NOMO-1 (cell line): ENCODE measurements at regions not wholly inside any gene's neighbourhood (a gene's known extent, or its start where the extent isn't known, plus 50 kb on each side); places are given as distances from the start of the nearest gene placed in this dataset.

Experiments
- DNase-seq, 2 experiments: peaks; one replicate each; lab custom pipeline; 2025; ENCODE audit not compliant: unreplicated experiment in 2 of 2; lab: John Stamatoyannopoulos, UW

DNA sequence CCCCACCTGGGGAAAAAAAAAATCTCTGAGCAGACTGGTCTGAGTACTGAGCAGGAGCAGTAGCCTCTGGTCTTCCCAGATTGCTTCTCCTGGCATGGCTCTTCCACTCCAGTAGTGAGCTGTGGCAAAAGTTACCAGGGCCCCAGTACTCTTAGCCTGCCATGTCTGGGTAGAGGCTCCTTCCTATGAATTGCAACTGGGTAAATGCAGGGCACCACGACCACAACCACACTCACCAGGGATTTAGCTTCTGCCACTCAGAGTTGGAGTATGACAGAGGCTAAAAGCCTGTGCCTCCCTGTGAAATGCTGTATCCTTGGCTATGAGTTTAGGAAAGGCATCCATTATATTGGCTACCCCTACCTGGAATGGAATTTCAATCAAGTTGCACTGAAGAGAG lies 67.9 kb upstream of the CCDC54 start:
- DNase-seq = no peak

DNA sequence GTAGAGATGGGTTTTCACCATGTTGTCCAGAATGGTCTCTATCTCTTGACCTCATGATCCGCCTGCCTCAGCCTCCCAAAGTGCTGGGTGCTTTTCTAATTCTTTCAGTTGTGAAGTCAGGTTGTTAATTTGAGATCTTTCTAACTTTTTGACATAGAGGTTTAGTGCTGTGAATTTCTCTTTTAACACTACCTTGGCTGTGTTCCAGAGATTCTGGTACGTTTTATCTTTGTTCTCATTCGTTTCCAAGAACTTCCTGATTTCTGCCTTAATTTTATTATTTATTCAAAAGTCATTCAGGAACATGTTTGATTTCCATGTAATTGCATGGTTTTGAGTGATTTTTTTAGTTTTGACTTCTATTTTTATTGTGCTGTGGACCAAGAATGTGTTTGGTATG lies 63.5 kb upstream of the CCDC54 start:
- no peak for DNase-seq

DNA sequence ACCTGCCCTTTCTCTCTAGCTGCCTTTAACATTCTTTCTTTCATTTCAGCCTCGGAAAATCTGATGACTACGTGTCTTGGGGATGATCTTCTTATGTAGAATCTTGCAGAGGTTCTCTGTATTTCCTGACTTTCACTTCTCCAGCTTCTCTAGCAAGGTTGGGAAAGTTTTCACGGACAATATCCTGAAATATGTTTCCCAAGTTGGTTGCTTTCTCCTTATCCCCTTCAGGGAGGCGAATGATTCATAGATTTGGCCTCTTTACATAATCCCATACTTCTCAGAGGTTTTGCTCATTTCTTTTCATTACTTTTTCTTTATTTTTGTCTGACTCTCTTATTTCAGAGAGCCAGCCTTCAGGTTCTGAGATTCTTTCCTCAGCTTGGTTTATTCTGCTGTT lies 62.1 kb upstream of the CCDC54 start:
- no peak for DNase-seq

DNA sequence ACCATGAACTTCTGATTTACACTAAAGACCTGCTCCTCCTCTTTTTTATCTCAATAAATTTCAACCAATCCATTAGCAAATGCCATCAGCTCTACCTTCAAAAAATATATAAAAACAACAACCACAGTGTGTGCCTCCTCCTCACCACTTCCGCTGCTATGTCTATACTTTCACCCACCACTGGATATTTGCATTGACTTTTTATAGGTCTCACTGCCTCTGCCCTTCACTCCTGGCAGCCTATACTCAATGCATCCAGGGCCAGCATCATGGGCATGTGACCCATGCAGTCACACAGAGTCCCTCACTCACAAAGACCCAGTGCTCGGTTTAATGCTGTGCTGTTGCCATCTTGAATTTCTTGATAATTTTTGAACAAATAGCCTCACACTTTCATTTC lies 53.5 kb upstream of the CCDC54 start:
- no peak for DNase-seq

- DNase-seq = no peak
Measured at GRCh38 chr3:107325446-107325845, 51.8 kb upstream of the CCDC54 start.
